ENCODE measurements at regions not wholly inside any gene's neighbourhood (a gene's known extent, or its start where the extent isn't known, plus 50 kb on each side); places are given as distances from the start of the nearest gene placed in this dataset.

GRCh38 chr4:152154433-152154832 is 381.5 kb downstream of the FBXW7 start:
- DNase-seq (no peak), ATAC-seq (peak; percentile 36)
- Mint-ChIP-seq H3K36me3 (ENCODE audit: low read depth) (no peaks in the 10 kb centered on the region), H3K4me3 (no peak overlapping the region), H3K4me1 (peaks cover 26% of the 10 kb centered on the region), H3K27ac (peak overlapping the region; percentile 23), H3K27me3 (no peaks in the 10 kb centered on the region), H3K9me3 (ENCODE audit: low read depth) (no peaks in the 10 kb centered on the region)
- ChIA-PET CTCF (no interaction called here), POLR2A (no interaction called here)
- intact Hi-C loops (cut with DNase I, micrococcal nuclease), result no loop called here

GRCh38 chr4:152153476-152154270 is 382.2 kb downstream of the FBXW7 start:
- peaks cover 26% of the 10 kb centered on the region for H3K4me1 Mint-ChIP-seq
- DNase-seq (no peak), ATAC-seq (no peak)
- intact Hi-C loops (cut with DNase I, micrococcal nuclease), result no loop called here
- H3K36me3 Mint-ChIP-seq (ENCODE audit: low read depth), result no peaks in the 10 kb centered on the region
- ChIA-PET CTCF (no interaction called here), POLR2A (no interaction called here)
- H3K4me3 Mint-ChIP-seq, result no peak overlapping the region
- H3K27ac Mint-ChIP-seq, result no peak overlapping the region
- no peaks in the 10 kb centered on the region for H3K9me3 Mint-ChIP-seq (ENCODE audit: low read depth)
- no peaks in the 10 kb centered on the region for H3K27me3 Mint-ChIP-seq

GRCh38 chr4:152150214-152150613 is 385.7 kb downstream of the FBXW7 start:
- H3K27me3 Mint-ChIP-seq, result no peaks in the 10 kb centered on the region
- H3K27ac Mint-ChIP-seq, result no peak overlapping the region
- no peak overlapping the region for H3K4me3 Mint-ChIP-seq
- H3K9me3 Mint-ChIP-seq (ENCODE audit: low read depth), result peaks cover 10% of the 10 kb centered on the region
- ChIA-PET CTCF (interaction anchor here (1.3 kb wide), 1 partner anchor 12 kb away, joined by 4 read pairs; no protein-coding TSS in a partner anchor), POLR2A (interaction anchor here (0.5 kb wide), 1 partner anchor 323 kb away, joined by 3 read pairs; no protein-coding TSS in a partner anchor)
- intact Hi-C loops (cut with DNase I, micrococcal nuclease), result no loop called here
- H3K4me1 Mint-ChIP-seq, result peaks cover 10% of the 10 kb centered on the region
- no peak for DNase-seq
- peaks cover 7% of the 10 kb centered on the region for H3K36me3 Mint-ChIP-seq (ENCODE audit: low read depth)
- ATAC-seq, result no peak

GRCh38 chr4:152149745-152150144 is 386.1 kb downstream of the FBXW7 start:
- CTCF ChIA-PET, result interaction anchor here (1.3 kb wide), 1 partner anchor 12 kb away, joined by 4 read pairs; no protein-coding TSS in a partner anchor
- ATAC-seq (no peak), DNase-seq (no peak)
- Mint-ChIP-seq H3K27ac (no peak overlapping the region), H3K4me3 (no peak overlapping the region), H3K9me3 (ENCODE audit: low read depth) (peaks cover 12% of the 10 kb centered on the region), H3K4me1 (peaks cover 6% of the 10 kb centered on the region), H3K27me3 (no peaks in the 10 kb centered on the region), H3K36me3 (ENCODE audit: low read depth) (peaks cover 9% of the 10 kb centered on the region)
- POLR2A ChIA-PET, result interaction anchor here (0.5 kb wide), 1 partner anchor 322 kb away, joined by 3 read pairs; no protein-coding TSS in a partner anchor
- intact Hi-C loops (cut with DNase I, micrococcal nuclease), result no loop called here

- H3K4me1 Mint-ChIP-seq, result no peaks in the 10 kb centered on the region
- intact Hi-C loops (cut with DNase I, micrococcal nuclease), result no loop called here
- no peak overlapping the region for H3K4me3 Mint-ChIP-seq
- ATAC-seq (no peak), DNase-seq (no peak)
- ChIA-PET POLR2A (no interaction called here), CTCF (no interaction called here)
- no peaks in the 10 kb centered on the region for H3K27me3 Mint-ChIP-seq
- H3K9me3 Mint-ChIP-seq (ENCODE audit: low read depth), result peaks cover 20% of the 10 kb centered on the region
- no peak overlapping the region for H3K27ac Mint-ChIP-seq
- H3K36me3 Mint-ChIP-seq (ENCODE audit: low read depth), result peaks cover 13% of the 10 kb centered on the region
Observed at GRCh38 chr4:152148057-152148456, 387.2 kb upstream of the GATB start.

- H3K27ac Mint-ChIP-seq, result no peak overlapping the region
- CTCF ChIA-PET, result no interaction called here
- no peak overlapping the region for H3K4me3 Mint-ChIP-seq
- peaks cover 20% of the 10 kb centered on the region for H3K9me3 Mint-ChIP-seq (ENCODE audit: low read depth)
- no peaks in the 10 kb centered on the region for H3K4me1 Mint-ChIP-seq
- ATAC-seq, result no peak
- DNase-seq, result no peak
- peaks cover 13% of the 10 kb centered on the region for H3K36me3 Mint-ChIP-seq (ENCODE audit: low read depth)
- POLR2A ChIA-PET, result no interaction called here
- intact Hi-C loops (cut with DNase I, micrococcal nuclease), result no loop called here
- no peaks in the 10 kb centered on the region for H3K27me3 Mint-ChIP-seq
Observed at GRCh38 chr4:152146244-152146643, 385.4 kb upstream of the GATB start.

GRCh38 chr4:152143806-152144205 is 383.0 kb upstream of the GATB start:
- Mint-ChIP-seq H3K27me3 (no peaks in the 10 kb centered on the region), H3K4me1 (peaks cover 2% of the 10 kb centered on the region), H3K4me3 (no peak overlapping the region), H3K27ac (no peak overlapping the region), H3K9me3 (ENCODE audit: low read depth) (peaks cover 20% of the 10 kb centered on the region), H3K36me3 (ENCODE audit: low read depth) (peaks cover 13% of the 10 kb centered on the region)
- ChIA-PET POLR2A (no interaction called here), CTCF (interaction anchor here (0.6 kb wide), 2 partner anchors 82 to 434 kb away, joined by 3 read pairs; no protein-coding TSS in a partner anchor)
- intact Hi-C loops (cut with DNase I, micrococcal nuclease), result no loop called here
- no peak for DNase-seq
- ATAC-seq, result no peak

- intact Hi-C loops (cut with DNase I, micrococcal nuclease), result no loop called here
- POLR2A ChIA-PET, result no interaction called here
- peak; percentile 41 for DNase-seq
Observed at GRCh38 chr4:152138451-152138850, 377.6 kb upstream of the GATB start.

GRCh38 chr4:152132776-152133175 is 372.0 kb upstream of the GATB start:
- DNase-seq (no peak), ATAC-seq (no peak)
- Mint-ChIP-seq H3K27ac (no peak overlapping the region), H3K4me1 (peaks cover 6% of the 10 kb centered on the region), H3K4me3 (no peak overlapping the region), H3K9me3 (ENCODE audit: low read depth) (no peaks in the 10 kb centered on the region), H3K27me3 (no peaks in the 10 kb centered on the region), H3K36me3 (ENCODE audit: low read depth) (no peaks in the 10 kb centered on the region)
- POLR2A ChIA-PET, result interaction anchor here (0.8 kb wide), 1 partner anchor 15 kb away, joined by 4 read pairs; no protein-coding TSS in a partner anchor
- CTCF ChIA-PET, result no interaction called here
- intact Hi-C loops (cut with DNase I, micrococcal nuclease), result no loop called here

More at GRCh38 chr4:152138451-152138850, 377.6 kb upstream of the GATB start:
- Mint-ChIP-seq H3K9me3 (ENCODE audit: low read depth) (no peaks in the 10 kb centered on the region), H3K36me3 (ENCODE audit: low read depth) (no peaks in the 10 kb centered on the region), H3K4me1 (peaks cover 12% of the 10 kb centered on the region), H3K4me3 (no peak overlapping the region), H3K27me3 (no peaks in the 10 kb centered on the region), H3K27ac (no peak overlapping the region)
- peak; percentile 69 for ATAC-seq
- CTCF ChIA-PET, result interaction anchor here (1.4 kb wide), 1 partner anchor 11 kb away, joined by 4 read pairs; no protein-coding TSS in a partner anchor

- Mint-ChIP-seq H3K4me1 (peaks cover 19% of the 10 kb centered on the region), H3K9me3 (ENCODE audit: low read depth) (peaks cover 16% of the 10 kb centered on the region), H3K36me3 (ENCODE audit: low read depth) (peaks cover under 1% of the 10 kb centered on the region), H3K27ac (no peak overlapping the region), H3K4me3 (no peak overlapping the region), H3K27me3 (no peaks in the 10 kb centered on the region)
- ChIA-PET POLR2A (no interaction called here), CTCF (interaction anchor here (0.8 kb wide), 1 partner anchor 16 kb away, joined by 3 read pairs; no protein-coding TSS in a partner anchor)
- intact Hi-C loops (cut with DNase I, micrococcal nuclease), result no loop called here
- DNase-seq, result no peak
- no peak for ATAC-seq
Observed at GRCh38 chr4:152128356-152128755, 367.5 kb upstream of the GATB start.

GRCh38 chr4:152126238-152126637 is 365.4 kb upstream of the GATB start:
- H3K4me1 Mint-ChIP-seq, result peaks cover 19% of the 10 kb centered on the region
- no peak overlapping the region for H3K4me3 Mint-ChIP-seq
- H3K27ac Mint-ChIP-seq, result peak overlapping the region; percentile 24
- intact Hi-C loops (cut with DNase I, micrococcal nuclease), result no loop called here
- peaks cover 21% of the 10 kb centered on the region for H3K9me3 Mint-ChIP-seq (ENCODE audit: low read depth)
- DNase-seq (no peak), ATAC-seq (no peak)
- CTCF ChIA-PET, result no interaction called here
- H3K36me3 Mint-ChIP-seq (ENCODE audit: low read depth), result peaks cover 1% of the 10 kb centered on the region
- no peaks in the 10 kb centered on the region for H3K27me3 Mint-ChIP-seq
- POLR2A ChIA-PET, result no interaction called here

Measured in activated CD4-positive, alpha-beta T cell treated with anti-CD3 and anti-CD28 coated beads for 36 hours (primary cell).